Activated naive CD8-positive, alpha-beta T cell treated with anti-CD3 and anti-CD28 coated beads for 36 hours (primary cell): ENCODE measurements at regions not wholly inside any gene's neighbourhood (a gene's known extent, or its start where the extent isn't known, plus 50 kb on each side); places are given as distances from the start of the nearest gene placed in this dataset.
"Not testable (repeated sequence)": the region's sequence is repeated elsewhere in the genome, so short reads cannot be mapped to it uniquely, and the experiment has no call there.

Source experiments
- DNase-seq: peaks from one replicate; pipeline ENCODE4 v3.0.0; 2021
- H3K27ac Mint-ChIP-seq: one replicate; pipeline ENCODE4 v1.8.0; 2022; ENCODE audit warnings: mild to moderate bottlenecking, moderate library complexity, mixed read lengths
- H3K27me3 Mint-ChIP-seq: one replicate; pipeline ENCODE4 v1.8.0; 2022; ENCODE audit warnings: mild to moderate bottlenecking, mixed read lengths
- H3K36me3 Mint-ChIP-seq: one replicate; pipeline ENCODE4 v1.8.0; 2021; ENCODE audit warnings: mild to moderate bottlenecking, mixed read lengths
- H3K4me1 Mint-ChIP-seq: one replicate; pipeline ENCODE4 v1.8.0; 2021; ENCODE audit warnings: mixed read lengths
- H3K4me3 Mint-ChIP-seq: one replicate; pipeline ENCODE4 v1.8.0; 2022; ENCODE audit warnings: mild to moderate bottlenecking, moderate library complexity, mixed read lengths
- H3K9me3 Mint-ChIP-seq: one replicate; pipeline ENCODE4 v1.8.0; 2022; ENCODE audit warnings: mixed read lengths

GRCh38 chr21:8428668-8429456 is 2092.5 kb upstream of the TPTE start:
- not testable (repeated sequence) for H3K9me3 Mint-ChIP-seq, H3K27me3 Mint-ChIP-seq, H3K4me3 Mint-ChIP-seq, H3K27ac Mint-ChIP-seq, DNase-seq, H3K4me1 Mint-ChIP-seq, H3K36me3 Mint-ChIP-seq

DNA sequence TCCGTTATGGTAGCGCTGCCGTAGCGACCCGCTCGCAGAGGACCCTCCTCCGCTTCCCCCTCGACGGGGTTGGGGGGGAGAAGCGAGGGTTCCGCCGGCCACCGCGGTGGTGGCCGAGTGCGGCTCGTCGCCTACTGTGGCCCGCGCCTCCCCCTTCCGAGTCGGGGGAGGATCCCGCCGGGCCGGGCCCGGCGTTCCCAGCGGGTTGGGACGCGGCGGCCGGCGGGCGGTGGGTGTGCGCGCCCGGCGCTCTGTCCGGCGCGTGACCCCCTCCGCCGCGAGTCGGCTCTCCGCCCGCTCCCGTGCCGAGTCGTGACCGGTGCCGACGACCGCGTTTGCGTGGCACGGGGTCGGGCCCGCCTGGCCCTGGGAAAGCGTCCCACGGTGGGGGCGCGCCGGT is 2086.7 kb upstream of the TPTE start:
- not testable (repeated sequence) for H3K9me3 Mint-ChIP-seq

DNA sequence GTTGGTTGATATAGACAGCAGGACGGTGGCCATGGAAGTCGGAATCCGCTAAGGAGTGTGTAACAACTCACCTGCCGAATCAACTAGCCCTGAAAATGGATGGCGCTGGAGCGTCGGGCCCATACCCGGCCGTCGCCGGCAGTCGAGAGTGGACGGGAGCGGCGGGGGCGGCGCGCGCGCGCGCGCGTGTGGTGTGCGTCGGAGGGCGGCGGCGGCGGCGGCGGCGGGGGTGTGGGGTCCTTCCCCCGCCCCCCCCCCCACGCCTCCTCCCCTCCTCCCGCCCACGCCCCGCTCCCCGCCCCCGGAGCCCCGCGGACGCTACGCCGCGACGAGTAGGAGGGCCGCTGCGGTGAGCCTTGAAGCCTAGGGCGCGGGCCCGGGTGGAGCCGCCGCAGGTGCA is 2078.3 kb upstream of the TPTE start:
- not testable (repeated sequence) for H3K9me3 Mint-ChIP-seq, H3K27ac Mint-ChIP-seq, H3K27me3 Mint-ChIP-seq

More for the DNA sequence above, 2086.7 kb upstream of the TPTE start:
- not testable (repeated sequence) for H3K36me3 Mint-ChIP-seq, H3K27me3 Mint-ChIP-seq, H3K27ac Mint-ChIP-seq, DNase-seq, H3K4me1 Mint-ChIP-seq, H3K4me3 Mint-ChIP-seq

DNA sequence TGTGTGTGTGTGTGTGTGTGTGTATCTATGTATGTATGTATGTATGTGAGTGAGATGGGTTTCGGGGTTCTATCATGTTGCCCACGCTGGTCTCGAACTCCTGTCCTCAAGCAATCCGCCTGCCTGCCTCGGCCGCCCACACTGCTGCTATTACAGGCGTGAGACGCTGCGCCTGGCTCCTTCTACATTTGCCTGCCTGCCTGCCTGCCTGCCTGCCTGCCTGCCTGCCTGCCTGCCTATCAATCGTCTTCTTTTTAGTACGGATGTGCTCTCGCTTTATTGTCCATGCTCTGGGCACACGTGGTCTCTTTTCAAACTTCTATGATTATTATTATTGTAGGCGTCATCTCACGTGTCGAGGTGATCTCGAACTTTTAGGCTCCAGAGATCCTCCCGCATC is 2071.6 kb upstream of the TPTE start:
- H3K27ac Mint-ChIP-seq, H3K36me3 Mint-ChIP-seq, H3K9me3 Mint-ChIP-seq, H3K4me1 Mint-ChIP-seq, H3K27me3 Mint-ChIP-seq, DNase-seq, H3K4me3 Mint-ChIP-seq: not testable (repeated sequence)

More for the DNA sequence above, 2078.3 kb upstream of the TPTE start:
- not testable (repeated sequence) for H3K4me1 Mint-ChIP-seq, DNase-seq, H3K36me3 Mint-ChIP-seq, H3K4me3 Mint-ChIP-seq

DNA sequence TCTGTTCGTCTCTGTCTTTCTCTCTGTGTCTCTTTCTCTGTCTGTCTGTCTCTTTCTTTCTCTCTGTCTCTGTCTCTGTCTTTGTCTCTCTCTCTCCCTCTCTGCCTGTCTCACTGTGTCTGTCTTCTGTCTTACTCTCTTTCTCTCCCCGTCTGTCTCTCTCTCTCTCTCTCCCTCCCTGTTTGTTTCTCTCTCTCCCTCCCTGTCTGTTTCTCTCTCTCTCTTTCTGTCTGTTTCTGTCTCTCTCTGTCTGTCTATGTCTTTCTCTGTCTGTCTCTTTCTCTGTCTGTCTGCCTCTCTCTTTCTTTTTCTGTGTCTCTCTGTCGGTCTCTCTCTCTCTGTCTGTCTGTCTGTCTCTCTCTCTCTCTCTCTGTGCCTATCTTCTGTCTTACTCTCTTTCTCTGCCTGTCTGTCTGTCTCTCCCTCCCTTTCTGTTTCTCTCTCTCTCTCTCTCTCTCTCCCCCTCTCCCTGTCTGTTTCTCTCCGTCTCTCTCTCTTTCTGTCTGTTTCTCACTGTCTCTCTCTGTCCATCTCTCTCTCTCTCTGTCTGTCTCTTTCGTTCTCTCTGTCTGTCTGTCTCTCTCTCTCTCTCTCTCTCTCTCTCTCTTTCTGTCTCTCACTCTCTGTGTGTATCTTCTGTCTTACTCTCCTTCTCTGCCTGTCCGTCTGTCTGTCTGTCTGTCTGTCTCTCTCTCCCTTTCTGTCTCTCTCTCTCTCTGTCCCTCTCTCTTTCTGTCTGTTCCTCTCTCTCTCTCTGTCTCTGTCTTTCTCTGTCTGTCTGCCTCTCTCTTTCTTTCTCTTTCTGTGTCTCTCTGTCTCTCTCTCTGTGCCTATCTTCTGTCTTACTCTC is 2065.9 kb upstream of the TPTE start:
- H3K9me3 Mint-ChIP-seq, H3K4me1 Mint-ChIP-seq, DNase-seq, H3K36me3 Mint-ChIP-seq, H3K27me3 Mint-ChIP-seq, H3K4me3 Mint-ChIP-seq, H3K27ac Mint-ChIP-seq: not testable (repeated sequence)

DNA sequence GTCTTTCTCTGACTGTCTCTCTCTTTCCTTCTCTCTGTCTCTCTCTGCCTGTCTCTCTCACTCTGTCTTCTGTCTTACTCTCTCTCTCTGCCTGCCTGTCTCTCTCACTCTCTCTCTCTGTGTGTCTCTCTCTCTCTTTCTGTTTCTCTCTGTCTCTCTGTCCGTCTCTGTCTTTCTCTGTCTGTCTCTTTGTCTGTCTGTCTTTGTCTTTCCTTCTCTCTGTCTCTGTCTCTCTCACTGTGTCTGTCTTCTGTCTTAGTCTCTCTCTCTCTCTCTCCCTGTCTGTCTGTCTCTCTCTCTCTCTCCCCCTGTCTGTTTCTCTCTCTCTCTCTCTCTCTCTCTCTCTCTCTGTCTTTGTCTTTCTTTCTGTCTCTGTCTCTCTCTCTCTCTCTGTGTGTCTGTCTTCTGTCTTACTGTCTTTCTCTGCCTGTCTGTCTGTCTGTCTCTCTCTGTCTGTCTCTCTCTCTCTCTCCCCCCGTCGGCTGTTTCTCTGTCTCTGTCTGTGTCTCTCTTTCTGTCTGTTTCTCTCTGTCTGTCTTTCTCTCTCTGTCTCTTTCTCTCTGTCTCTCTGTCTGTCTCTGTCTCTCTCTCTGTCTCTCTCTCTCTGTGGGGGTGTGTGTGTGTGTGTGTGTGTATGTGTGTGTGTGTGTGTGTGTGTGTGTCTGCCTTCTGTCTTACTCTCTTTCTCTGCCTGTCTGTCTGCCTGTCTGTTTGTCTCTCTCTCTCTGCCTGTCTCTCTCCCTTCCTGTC is 2056.8 kb upstream of the TPTE start:
- H3K4me1 Mint-ChIP-seq, H3K27me3 Mint-ChIP-seq, H3K27ac Mint-ChIP-seq, DNase-seq, H3K9me3 Mint-ChIP-seq, H3K36me3 Mint-ChIP-seq, H3K4me3 Mint-ChIP-seq: not testable (repeated sequence)

DNA sequence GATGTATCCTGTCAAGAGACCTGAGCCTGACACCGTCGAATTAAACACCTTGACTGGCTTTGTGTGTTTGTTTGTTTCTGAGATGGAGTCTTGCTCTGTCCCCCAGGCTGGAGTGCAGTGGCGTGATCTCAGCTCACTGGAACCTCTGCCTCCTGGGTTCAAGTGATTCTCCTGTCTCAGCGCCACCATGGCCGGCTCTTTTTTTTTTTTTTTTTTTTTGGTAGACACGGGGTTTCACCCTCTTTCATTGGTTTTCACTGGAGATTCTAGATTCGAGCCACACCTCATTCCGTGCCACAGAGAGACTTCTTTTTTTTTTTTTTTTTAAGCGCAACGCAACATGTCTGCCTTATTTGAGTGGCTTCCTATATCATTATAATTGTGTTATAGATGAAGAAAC is 2054.7 kb upstream of the TPTE start:
- not testable (repeated sequence) for H3K27me3 Mint-ChIP-seq, DNase-seq, H3K9me3 Mint-ChIP-seq, H3K4me3 Mint-ChIP-seq, H3K36me3 Mint-ChIP-seq, H3K27ac Mint-ChIP-seq, H3K4me1 Mint-ChIP-seq
